GM23248 (cell line): ENCODE measurements at regions not wholly inside any gene's neighbourhood (a gene's known extent, or its start where the extent isn't known, plus 50 kb on each side); places are given as distances from the start of the nearest gene placed in this dataset.

Experiments
- EZH2 ChIP-seq: fragments of 200-600 bp; sonication (generic); IDR thresholded peaks from 2 replicates; pipeline ENCODE4 v1.6.1; 2018; ENCODE audit warnings: antibody characterized with exemption, mild to moderate bottlenecking; ENCODE audit not compliant: insufficient read depth, poor library complexity, severe bottlenecking
- EZH2phosphoT487 ChIP-seq: fragments of 200-600 bp; sonication (generic); IDR thresholded peaks from 2 replicates; pipeline ENCODE4 v1.6.1; 2018; ENCODE audit warnings: antibody characterized with exemption, moderate library complexity, mild to moderate bottlenecking, low read depth; ENCODE audit not compliant: insufficient read depth

DNA sequence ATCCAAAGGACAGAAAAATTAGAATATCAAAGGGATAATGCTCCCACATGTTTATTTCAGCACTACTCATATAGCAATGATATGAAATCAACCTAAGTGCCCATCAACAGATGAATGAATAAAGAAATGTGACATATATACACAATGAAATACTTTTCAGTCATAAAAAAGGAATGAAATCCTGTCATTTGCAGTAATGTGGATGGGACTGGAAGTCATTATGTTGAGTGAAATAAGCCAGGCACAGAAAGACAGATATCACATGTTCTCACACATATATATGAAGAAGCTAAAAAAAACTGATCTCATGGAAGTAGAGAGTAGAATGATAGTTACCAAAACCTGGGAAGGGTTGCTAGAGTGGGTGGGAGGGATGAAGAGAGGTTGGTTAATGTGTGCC is 135.7 kb downstream of the IBTK start:
- TF ChIP-seq EZH2phosphoT487 (no peak), EZH2 (no peak)
